Suprapubic skin (tissue), 4 donors: ENCODE measurements at regions not wholly inside any gene's neighbourhood (a gene's known extent, or its start where the extent isn't known, plus 50 kb on each side); places are given as distances from the start of the nearest gene placed in this dataset.

Source experiments
- DNase-seq, 2 donors: peaks; one replicate each; pipeline ENCODE4 v3.0.0-alpha.2; 2019; ENCODE audit warnings: low spot score in 2 of 2
- H3K27ac ChIP-seq: fragments of 200-600 bp; sonication (generic); one replicate; pipeline ENCODE4 v1.5.1; 2019
- H3K27me3 ChIP-seq: fragments of 200-600 bp; sonication (generic); one replicate; pipeline ENCODE4 v1.5.1; 2019
- H3K36me3 ChIP-seq: fragments of 200-600 bp; sonication (generic); one replicate; pipeline ENCODE4 v1.5.1; 2019
- H3K4me1 ChIP-seq: fragments of 200-600 bp; sonication (generic); one replicate; pipeline ENCODE4 v1.5.1; 2019
- H3K4me3 ChIP-seq: fragments of 200-600 bp; sonication (generic); one replicate; pipeline ENCODE4 v1.5.1; 2019; ENCODE audit warnings: mild to moderate bottlenecking
- H3K9me3 ChIP-seq: fragments of 200-600 bp; sonication (generic); one replicate; pipeline ENCODE4 v1.5.1; 2019
- CTCF ChIP-seq, 2 donors: fragments of 200-600 bp in 1 of 2; fragments of 450-650 bp in 1 of 2; sonication (generic) in 1 of 2; IDR thresholded peaks; one replicate each; pipeline ENCODE4 v1.5.1; 2016 to 2019; ENCODE audit warnings: antibody characterized with exemption in 2 of 2, mild to moderate bottlenecking in 1 of 2, moderate library complexity in 1 of 2
- EP300 ChIP-seq: sonication (generic); formaldehyde crosslinking; IDR thresholded peaks from one replicate; pipeline ENCODE4 v1.6.1; 2017; ENCODE audit warnings: antibody characterized with exemption
- POLR2A ChIP-seq, 2 donors: fragments of 450-650 bp; IDR thresholded peaks; one replicate each; pipeline ENCODE4 v1.6.1; 2017; ENCODE audit warnings: antibody characterized with exemption in 2 of 2, mild to moderate bottlenecking in 2 of 2, moderate library complexity in 2 of 2
- POLR2AphosphoS5 ChIP-seq, 3 donors: sonication (generic); formaldehyde crosslinking; IDR thresholded peaks; one replicate each; pipeline ENCODE4 v1.6.1; 2017; ENCODE audit warnings: antibody characterized with exemption in 3 of 3
- WGBS: methylation state at CpG from one replicate; pipeline ENCODE4 v1.1.5; 2018; 5-methylcytosine and 5-hydroxymethylcytosine counted together

GRCh38 chr18:10386956-10387355 is 67.5 kb upstream of the APCDD1 start:
- H3K27ac ChIP-seq: no peak overlapping the region
- no peaks in the 10 kb centered on the region for H3K27me3 ChIP-seq
- TF ChIP-seq POLR2AphosphoS5 (IDR thresholded peaks at IDR 0.05) (no peak), POLR2A (IDR thresholded peaks at IDR 0.05) (no peak), EP300 (no peak), CTCF (IDR thresholded peaks at IDR 0.05) (no peak)
- no peaks in the 10 kb centered on the region for H3K36me3 ChIP-seq
- no peak overlapping the region for H3K4me3 ChIP-seq
- no peaks in the 10 kb centered on the region for H3K9me3 ChIP-seq
- no peak for DNase-seq
- 78% methylated on average over 2 of the region's 2 CpGs for WGBS
- H3K4me1 ChIP-seq: peaks cover 7% of the 10 kb centered on the region

GRCh38 chr18:10387399-10387798 is 67.0 kb upstream of the APCDD1 start:
- TF ChIP-seq POLR2A (IDR thresholded peaks at IDR 0.05) (no peak), CTCF (IDR thresholded peaks at IDR 0.05) (no peak)
- H3K4me1 ChIP-seq: peaks cover 7% of the 10 kb centered on the region
- no peaks in the 10 kb centered on the region for H3K9me3 ChIP-seq
- no peaks in the 10 kb centered on the region for H3K36me3 ChIP-seq
- no peaks in the 10 kb centered on the region for H3K27me3 ChIP-seq
- H3K27ac ChIP-seq: no peak overlapping the region
- no peak overlapping the region for H3K4me3 ChIP-seq
- no peak for DNase-seq
- WGBS: 89% methylated on average over 3 of the region's 3 CpGs

GRCh38 chr18:10388373-10388772 is 66.1 kb upstream of the APCDD1 start:
- DNase-seq: no peak
- TF ChIP-seq POLR2A (IDR thresholded peaks at IDR 0.05) (no peak), POLR2AphosphoS5 (IDR thresholded peaks at IDR 0.05) (no peak), CTCF (IDR thresholded peaks at IDR 0.05) (no peak), EP300 (no peak)
- H3K4me3 ChIP-seq: no peak overlapping the region
- H3K27ac ChIP-seq: no peak overlapping the region
- H3K27me3 ChIP-seq: no peaks in the 10 kb centered on the region
- 71% methylated on average over 2 of the region's 2 CpGs for WGBS
- H3K4me1 ChIP-seq: peaks cover 7% of the 10 kb centered on the region
- no peaks in the 10 kb centered on the region for H3K9me3 ChIP-seq
- H3K36me3 ChIP-seq: no peaks in the 10 kb centered on the region

GRCh38 chr18:10391506-10391905 is 62.9 kb upstream of the APCDD1 start:
- H3K4me1 ChIP-seq: no peaks in the 10 kb centered on the region
- no peaks in the 10 kb centered on the region for H3K27me3 ChIP-seq
- TF ChIP-seq POLR2AphosphoS5 (IDR thresholded peaks at IDR 0.05) (no peak), EP300 (no peak), POLR2A (IDR thresholded peaks at IDR 0.05) (no peak), CTCF (IDR thresholded peaks at IDR 0.05) (no peak)
- no peaks in the 10 kb centered on the region for H3K9me3 ChIP-seq
- H3K27ac ChIP-seq: no peak overlapping the region
- DNase-seq: no peak
- no peak overlapping the region for H3K4me3 ChIP-seq
- no peaks in the 10 kb centered on the region for H3K36me3 ChIP-seq

- no peak for TF ChIP-seq POLR2AphosphoS5 (IDR thresholded peaks at IDR 0.05)
- no peak for TF ChIP-seq CTCF (IDR thresholded peaks at IDR 0.05)
- no peak for TF ChIP-seq POLR2A (IDR thresholded peaks at IDR 0.05)
- no peak for TF ChIP-seq EP300
- H3K4me3 ChIP-seq: no peak overlapping the region
- H3K27me3 ChIP-seq: no peaks in the 10 kb centered on the region
- H3K36me3 ChIP-seq: no peaks in the 10 kb centered on the region
- no peak for DNase-seq
- peaks cover 15% of the 10 kb centered on the region for H3K4me1 ChIP-seq
- no peaks in the 10 kb centered on the region for H3K9me3 ChIP-seq
- WGBS: 71% methylated on average over 4 of the region's 4 CpGs
- H3K27ac ChIP-seq: no peak overlapping the region
These were observed 57.4 kb upstream of the APCDD1 start for GRCh38 chr18:10397004-10397403.
